Dendritic cell treated with granulocyte-macrophage colony-stimulating factor and Interleukin-4, amounts not matched to agents 40 ng/mL and 50 ng/mL, for 4 days (primary cell): ENCODE measurements at regions not wholly inside any gene's neighbourhood (a gene's known extent, or its start where the extent isn't known, plus 50 kb on each side); places are given as distances from the start of the nearest gene placed in this dataset.

ENCODE experiments used
- H3K27ac Mint-ChIP-seq: one replicate; pipeline ENCODE4 v1.8.0; 2022; ENCODE audit warnings: mild to moderate bottlenecking, mixed read lengths
- H3K27me3 Mint-ChIP-seq: one replicate; pipeline ENCODE4 v1.8.0; 2022; ENCODE audit warnings: mild to moderate bottlenecking, mixed read lengths
- H3K36me3 Mint-ChIP-seq: one replicate; pipeline ENCODE4 v1.8.0; 2022; ENCODE audit warnings: low read depth, mixed read lengths
- H3K4me1 Mint-ChIP-seq: one replicate; pipeline ENCODE4 v1.8.0; 2022; ENCODE audit warnings: low read depth, mixed read lengths
- H3K4me3 Mint-ChIP-seq: one replicate; pipeline ENCODE4 v1.8.0; 2022; ENCODE audit warnings: mild to moderate bottlenecking, moderate library complexity, mixed read lengths
- H3K9me3 Mint-ChIP-seq: one replicate; pipeline ENCODE4 v1.8.0; 2022; ENCODE audit warnings: mixed read lengths
- intact Hi-C: fragments of 100-400 bp; cut with micrococcal nuclease; formaldehyde crosslinking; loops from one replicate; pipeline ENCODE4 v1.15.0; 2022

- intact Hi-C loops, result no loop called here
These were observed 137.7 kb downstream of the IRS1 start for GRCh38 chr2:226661789-226662545.

GRCh38 chr2:226660526-226660925, 139.1 kb downstream of the IRS1 start:
- H3K4me1 Mint-ChIP-seq, result peaks cover 5% of the 10 kb centered on the region
- H3K4me3 Mint-ChIP-seq, result no peak overlapping the region
- H3K27ac Mint-ChIP-seq, result no peak overlapping the region
- H3K27me3 Mint-ChIP-seq, result peaks cover 20% of the 10 kb centered on the region
- H3K36me3 Mint-ChIP-seq, result no peaks in the 10 kb centered on the region
- no peaks in the 10 kb centered on the region for H3K9me3 Mint-ChIP-seq
- intact Hi-C loops, result no loop called here

More at GRCh38 chr2:226661789-226662545, 137.7 kb downstream of the IRS1 start:
- Mint-ChIP-seq H3K27me3 (peaks cover 20% of the 10 kb centered on the region), H3K9me3 (no peaks in the 10 kb centered on the region), H3K27ac (no peak overlapping the region), H3K4me1 (peaks cover 5% of the 10 kb centered on the region), H3K36me3 (no peaks in the 10 kb centered on the region), H3K4me3 (no peak overlapping the region)

GRCh38 chr2:226660124-226660523, 139.5 kb downstream of the IRS1 start:
- Mint-ChIP-seq H3K4me3 (no peak overlapping the region), H3K27ac (no peak overlapping the region), H3K4me1 (peaks cover 5% of the 10 kb centered on the region), H3K9me3 (no peaks in the 10 kb centered on the region), H3K27me3 (peaks cover 20% of the 10 kb centered on the region), H3K36me3 (no peaks in the 10 kb centered on the region)
- intact Hi-C loops, result no loop called here

GRCh38 chr2:226659410-226659809, 140.2 kb downstream of the IRS1 start:
- H3K4me1 Mint-ChIP-seq, result peaks cover 5% of the 10 kb centered on the region
- no peak overlapping the region for H3K27ac Mint-ChIP-seq
- intact Hi-C loops, result no loop called here
- peaks cover 18% of the 10 kb centered on the region for H3K27me3 Mint-ChIP-seq
- no peaks in the 10 kb centered on the region for H3K9me3 Mint-ChIP-seq
- no peak overlapping the region for H3K4me3 Mint-ChIP-seq
- no peaks in the 10 kb centered on the region for H3K36me3 Mint-ChIP-seq

- no peaks in the 10 kb centered on the region for H3K9me3 Mint-ChIP-seq
- peaks cover 5% of the 10 kb centered on the region for H3K4me1 Mint-ChIP-seq
- H3K27me3 Mint-ChIP-seq, result peaks cover 21% of the 10 kb centered on the region
- no peaks in the 10 kb centered on the region for H3K36me3 Mint-ChIP-seq
- H3K4me3 Mint-ChIP-seq, result no peak overlapping the region
- intact Hi-C loops, result no loop called here
- H3K27ac Mint-ChIP-seq, result no peak overlapping the region
These were observed 141.1 kb downstream of the IRS1 start for GRCh38 chr2:226658555-226658954.

GRCh38 chr2:226657340-226658053, 142.1 kb downstream of the IRS1 start:
- intact Hi-C loops, result no loop called here
- Mint-ChIP-seq H3K27me3 (peaks cover 27% of the 10 kb centered on the region), H3K27ac (no peak overlapping the region), H3K9me3 (no peaks in the 10 kb centered on the region), H3K4me1 (peaks cover 8% of the 10 kb centered on the region), H3K4me3 (no peak overlapping the region), H3K36me3 (no peaks in the 10 kb centered on the region)

- H3K4me3 Mint-ChIP-seq, result no peak overlapping the region
- no peak overlapping the region for H3K27ac Mint-ChIP-seq
- peaks cover 14% of the 10 kb centered on the region for H3K4me1 Mint-ChIP-seq
- H3K27me3 Mint-ChIP-seq, result peaks cover 27% of the 10 kb centered on the region
- H3K36me3 Mint-ChIP-seq, result no peaks in the 10 kb centered on the region
- intact Hi-C loops, result no loop called here
- H3K9me3 Mint-ChIP-seq, result no peaks in the 10 kb centered on the region
These were observed 143.3 kb downstream of the IRS1 start for GRCh38 chr2:226656367-226656766.

GRCh38 chr2:226655871-226656270, 143.7 kb downstream of the IRS1 start:
- intact Hi-C loops, result no loop called here
- no peaks in the 10 kb centered on the region for H3K9me3 Mint-ChIP-seq
- H3K4me1 Mint-ChIP-seq, result peaks cover 14% of the 10 kb centered on the region
- H3K36me3 Mint-ChIP-seq, result no peaks in the 10 kb centered on the region
- no peak overlapping the region for H3K4me3 Mint-ChIP-seq
- peaks cover 29% of the 10 kb centered on the region for H3K27me3 Mint-ChIP-seq
- no peak overlapping the region for H3K27ac Mint-ChIP-seq

- no peak overlapping the region for H3K27ac Mint-ChIP-seq
- peaks cover 39% of the 10 kb centered on the region for H3K27me3 Mint-ChIP-seq
- no peak overlapping the region for H3K4me3 Mint-ChIP-seq
- H3K9me3 Mint-ChIP-seq, result peaks cover 14% of the 10 kb centered on the region
- H3K36me3 Mint-ChIP-seq, result no peaks in the 10 kb centered on the region
- H3K4me1 Mint-ChIP-seq, result peaks cover 23% of the 10 kb centered on the region
- intact Hi-C loops, result no loop called here
These were observed 146.4 kb downstream of the IRS1 start for GRCh38 chr2:226652983-226653765.

GRCh38 chr2:226652369-226652768, 147.3 kb downstream of the IRS1 start:
- H3K27me3 Mint-ChIP-seq, result peaks cover 40% of the 10 kb centered on the region
- intact Hi-C loops, result no loop called here
- peaks cover 14% of the 10 kb centered on the region for H3K9me3 Mint-ChIP-seq
- H3K4me3 Mint-ChIP-seq, result no peak overlapping the region
- no peak overlapping the region for H3K27ac Mint-ChIP-seq
- peaks cover 23% of the 10 kb centered on the region for H3K4me1 Mint-ChIP-seq
- no peaks in the 10 kb centered on the region for H3K36me3 Mint-ChIP-seq

GRCh38 chr2:226649871-226650660, 149.6 kb downstream of the IRS1 start:
- H3K27me3 Mint-ChIP-seq, result peaks cover 52% of the 10 kb centered on the region
- no peak overlapping the region for H3K4me3 Mint-ChIP-seq
- peaks cover 14% of the 10 kb centered on the region for H3K9me3 Mint-ChIP-seq
- no peaks in the 10 kb centered on the region for H3K36me3 Mint-ChIP-seq
- peaks cover 23% of the 10 kb centered on the region for H3K4me1 Mint-ChIP-seq
- intact Hi-C loops, result no loop called here
- H3K27ac Mint-ChIP-seq, result no peak overlapping the region

- H3K4me1 Mint-ChIP-seq, result peaks cover 23% of the 10 kb centered on the region
- peaks cover 14% of the 10 kb centered on the region for H3K9me3 Mint-ChIP-seq
- peaks cover 54% of the 10 kb centered on the region for H3K27me3 Mint-ChIP-seq
- intact Hi-C loops, result no loop called here
- H3K27ac Mint-ChIP-seq, result no peak overlapping the region
- H3K36me3 Mint-ChIP-seq, result no peaks in the 10 kb centered on the region
- H3K4me3 Mint-ChIP-seq, result no peak overlapping the region
These were observed 150.4 kb downstream of the IRS1 start for GRCh38 chr2:226649201-226649600.

GRCh38 chr2:226647621-226648518, 151.8 kb downstream of the IRS1 start:
- H3K4me1 Mint-ChIP-seq, result peaks cover 23% of the 10 kb centered on the region
- intact Hi-C loops, result no loop called here
- H3K4me3 Mint-ChIP-seq, result no peak overlapping the region
- peaks cover 50% of the 10 kb centered on the region for H3K27me3 Mint-ChIP-seq
- no peak overlapping the region for H3K27ac Mint-ChIP-seq
- no peaks in the 10 kb centered on the region for H3K36me3 Mint-ChIP-seq
- peaks cover 14% of the 10 kb centered on the region for H3K9me3 Mint-ChIP-seq
